ENCODE measurements at regions not wholly inside any gene's neighbourhood (a gene's known extent, or its start where the extent isn't known, plus 50 kb on each side); places are given as distances from the start of the nearest gene placed in this dataset.

DNA sequence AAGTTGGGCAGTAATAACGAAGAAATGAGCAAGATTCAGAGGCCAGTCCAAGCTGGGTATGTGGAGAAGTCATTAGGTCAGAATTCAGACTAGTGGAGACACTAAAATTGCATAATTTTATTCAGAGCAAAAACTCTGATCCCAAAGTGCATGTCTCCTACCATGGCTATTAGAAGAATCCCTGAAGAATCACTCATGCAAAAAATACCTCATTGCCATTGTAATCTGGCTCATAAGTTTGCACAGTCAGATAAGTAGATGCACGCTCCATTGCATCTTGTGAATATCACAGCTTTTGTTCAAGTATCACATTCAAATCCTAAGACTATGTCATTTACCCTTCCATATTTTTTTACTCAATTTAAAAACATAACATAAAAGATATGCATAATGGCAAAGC is 692.2 kb upstream of the KLHL29 start:
- H3K36me3 Mint-ChIP-seq (ENCODE audit: insufficient read depth in 2 of 2), result no peaks in the 10 kb centered on the region
- no peak for ATAC-seq (replicated peaks in 1 of 2)
- no peaks in the 10 kb centered on the region for H3K27me3 Mint-ChIP-seq (ENCODE audit: low read depth)
- no peak overlapping the region for H3K27ac Mint-ChIP-seq
- DNase-seq, result no peak
- H3K4me1 Mint-ChIP-seq (ENCODE audit: low read depth), result no peaks in the 10 kb centered on the region
- peaks cover 0 to 5% of the 10 kb centered on the region in 2 donors for H3K9me3 Mint-ChIP-seq
- H3K4me3 Mint-ChIP-seq, result no peak overlapping the region

- no peak overlapping the region for H3K4me3 Mint-ChIP-seq
- H3K27ac Mint-ChIP-seq, result no peak overlapping the region
- ATAC-seq (replicated peaks in 1 of 2) (no peak), DNase-seq (no peak)
- no peaks in the 10 kb centered on the region for H3K36me3 Mint-ChIP-seq (ENCODE audit: insufficient read depth in 2 of 2)
- H3K9me3 Mint-ChIP-seq, result peaks cover 0 to 2% of the 10 kb centered on the region in 2 donors
- H3K4me1 Mint-ChIP-seq (ENCODE audit: low read depth), result no peaks in the 10 kb centered on the region
- H3K27me3 Mint-ChIP-seq (ENCODE audit: low read depth), result no peaks in the 10 kb centered on the region
Observed at GRCh38 chr2:22694300-22694699, 690.7 kb upstream of the KLHL29 start.

DNA sequence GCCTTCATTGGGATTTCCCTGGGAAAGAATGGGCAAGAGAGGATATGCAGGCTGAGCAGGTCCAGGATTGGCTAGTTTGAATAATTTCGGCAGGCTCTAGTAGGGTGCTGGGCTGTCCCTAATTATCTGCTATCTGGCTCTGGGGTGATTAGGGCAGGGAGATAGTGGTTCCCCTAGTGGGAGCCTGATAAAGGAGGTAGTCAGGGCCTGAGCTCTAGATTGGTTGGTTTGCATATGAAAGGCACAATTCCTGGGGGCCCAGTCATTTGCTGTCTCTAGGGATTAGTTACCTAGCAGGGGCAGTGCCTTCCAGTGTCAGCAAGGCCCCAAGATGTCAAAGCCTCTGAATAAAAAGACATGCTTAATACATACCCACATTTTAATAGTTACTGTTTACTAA is 690.1 kb upstream of the KLHL29 start:
- Mint-ChIP-seq H3K27me3 (ENCODE audit: low read depth) (no peaks in the 10 kb centered on the region), H3K4me3 (no peak overlapping the region), H3K36me3 (ENCODE audit: insufficient read depth in 2 of 2) (no peaks in the 10 kb centered on the region), H3K4me1 (ENCODE audit: low read depth) (no peaks in the 10 kb centered on the region), H3K27ac (no peak overlapping the region), H3K9me3 (peaks cover 0 to 2% of the 10 kb centered on the region in 2 donors)
- ATAC-seq (replicated peaks in 1 of 2) (no peak), DNase-seq (no peak)

DNA sequence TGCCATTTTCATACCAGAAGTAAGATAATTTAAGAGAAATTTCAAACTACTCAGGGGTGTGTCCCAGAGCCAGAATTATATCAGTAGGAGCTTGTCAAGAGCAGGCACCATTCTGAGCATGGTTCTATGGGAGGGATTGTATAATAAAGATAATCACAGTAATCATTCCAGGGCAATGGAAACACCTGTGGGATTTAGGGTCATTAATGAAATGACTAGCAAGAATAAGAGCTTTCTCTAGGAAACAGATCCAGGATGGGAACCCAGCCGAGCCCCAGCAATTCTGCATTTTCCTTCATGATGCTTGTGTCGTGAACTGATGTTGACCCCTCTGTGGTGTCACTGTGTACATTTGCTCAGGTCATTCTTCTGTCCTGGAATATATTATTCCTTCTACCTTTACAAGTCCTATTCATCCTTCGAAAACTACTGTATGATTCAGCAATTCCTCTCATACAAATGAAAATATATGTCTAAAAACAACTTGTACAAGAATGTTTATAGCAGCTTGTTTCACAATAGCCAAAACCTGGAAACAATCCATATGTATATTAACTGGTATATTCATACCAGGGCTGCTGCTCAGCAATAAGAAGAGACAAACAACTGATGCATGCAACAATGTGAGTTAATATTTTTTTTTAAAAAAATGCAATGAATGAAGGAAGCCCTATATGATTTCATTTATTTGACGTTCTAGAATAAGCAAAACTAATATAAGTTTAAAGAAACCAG is 687.8 kb upstream of the KLHL29 start:
- Mint-ChIP-seq H3K27me3 (ENCODE audit: low read depth) (no peaks in the 10 kb centered on the region), H3K27ac (no peak overlapping the region), H3K4me3 (no peak overlapping the region), H3K4me1 (ENCODE audit: low read depth) (no peaks in the 10 kb centered on the region), H3K9me3 (peaks cover 0 to 2% of the 10 kb centered on the region in 2 donors), H3K36me3 (ENCODE audit: insufficient read depth in 2 of 2) (no peaks in the 10 kb centered on the region)
- DNase-seq (no peak), ATAC-seq (replicated peaks in 1 of 2) (no peak)

- Mint-ChIP-seq H3K27me3 (ENCODE audit: low read depth) (no peaks in the 10 kb centered on the region), H3K4me3 (no peak overlapping the region), H3K27ac (no peak overlapping the region), H3K4me1 (ENCODE audit: low read depth) (no peaks in the 10 kb centered on the region), H3K36me3 (ENCODE audit: insufficient read depth in 2 of 2) (peaks cover 0 to 2% of the 10 kb centered on the region in 2 donors), H3K9me3 (peaks cover 7 to 14% of the 10 kb centered on the region in 2 donors)
- ATAC-seq (replicated peaks in 1 of 2), result no peak
- DNase-seq, result no peak
Observed at GRCh38 chr2:22701561-22702160, 683.3 kb upstream of the KLHL29 start.

DNA sequence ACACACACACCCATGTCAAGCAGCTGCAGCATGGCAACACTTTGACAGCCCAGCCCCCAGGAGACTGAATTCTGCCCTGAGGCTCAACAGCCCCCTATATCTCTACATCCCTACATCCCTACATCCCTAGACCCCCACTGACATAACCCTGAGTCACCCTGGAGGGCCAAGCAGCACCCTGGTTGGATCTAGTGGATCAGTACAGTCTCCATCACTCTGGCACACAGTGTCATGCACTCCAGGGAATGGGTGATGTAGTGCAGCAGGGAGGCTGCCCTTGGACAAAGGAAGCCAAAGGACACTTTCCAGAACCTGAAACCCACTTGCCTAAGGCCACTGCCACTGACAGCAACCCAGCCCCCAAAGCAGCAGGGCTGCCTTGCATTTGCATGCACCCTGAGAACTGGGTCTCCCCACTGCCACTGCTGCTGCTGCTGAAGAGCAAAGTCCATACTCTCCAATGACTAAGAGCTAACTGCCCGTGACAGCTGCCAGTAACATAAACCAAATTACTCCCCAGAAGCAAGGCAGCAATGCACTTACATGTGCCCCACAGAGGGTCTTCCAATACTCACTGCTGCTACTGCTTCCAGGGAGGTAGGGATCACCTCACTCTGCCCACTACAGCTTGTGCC is 681.6 kb upstream of the KLHL29 start:
- H3K4me1 Mint-ChIP-seq (ENCODE audit: low read depth), result no peaks in the 10 kb centered on the region
- DNase-seq (no peak), ATAC-seq (replicated peaks in 1 of 2) (no peak)
- peaks cover 0 to 2% of the 10 kb centered on the region in 2 donors for H3K36me3 Mint-ChIP-seq (ENCODE audit: insufficient read depth in 2 of 2)
- no peak overlapping the region for H3K27ac Mint-ChIP-seq
- peaks cover 10 to 19% of the 10 kb centered on the region in 2 donors for H3K9me3 Mint-ChIP-seq
- no peak overlapping the region for H3K4me3 Mint-ChIP-seq
- no peaks in the 10 kb centered on the region for H3K27me3 Mint-ChIP-seq (ENCODE audit: low read depth)

GRCh38 chr2:22719396-22719795 is 665.6 kb upstream of the KLHL29 start:
- ATAC-seq (replicated peaks in 1 of 2), result no peak
- Mint-ChIP-seq H3K36me3 (ENCODE audit: insufficient read depth in 2 of 2) (no peaks in the 10 kb centered on the region), H3K9me3 (peaks cover 7 to 10% of the 10 kb centered on the region in 2 donors), H3K4me1 (ENCODE audit: low read depth) (no peaks in the 10 kb centered on the region), H3K27me3 (ENCODE audit: low read depth) (no peaks in the 10 kb centered on the region), H3K27ac (no peak overlapping the region), H3K4me3 (no peak overlapping the region)
- DNase-seq, result no peak

DNA sequence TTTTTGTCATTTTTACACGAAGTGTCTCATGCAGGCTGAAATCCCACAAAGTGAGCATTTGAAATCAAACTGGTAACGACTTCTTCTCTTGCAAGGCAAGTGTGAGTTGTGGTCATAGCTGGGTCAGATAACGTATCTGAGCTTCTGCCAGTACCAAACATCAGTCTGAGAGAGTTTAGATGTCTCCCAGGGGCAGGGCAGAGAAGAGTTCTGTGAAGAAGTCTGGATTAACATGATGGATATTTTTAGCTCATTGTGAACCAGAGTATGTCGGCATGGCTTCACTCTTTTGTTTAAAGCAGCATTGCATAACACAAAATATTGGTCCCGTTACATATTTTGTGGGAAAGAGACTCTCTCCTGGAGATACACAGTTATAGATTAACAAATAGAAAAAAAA is 655.5 kb upstream of the KLHL29 start:
- ATAC-seq (replicated peaks in 1 of 2) (no peak), DNase-seq (no peak)
- no peak overlapping the region for H3K27ac Mint-ChIP-seq
- no peaks in the 10 kb centered on the region for H3K36me3 Mint-ChIP-seq (ENCODE audit: insufficient read depth in 2 of 2)
- H3K9me3 Mint-ChIP-seq, result peaks cover 6 to 7% of the 10 kb centered on the region in 2 donors
- H3K27me3 Mint-ChIP-seq (ENCODE audit: low read depth), result no peaks in the 10 kb centered on the region
- no peak overlapping the region for H3K4me3 Mint-ChIP-seq
- H3K4me1 Mint-ChIP-seq (ENCODE audit: low read depth), result no peaks in the 10 kb centered on the region

DNA sequence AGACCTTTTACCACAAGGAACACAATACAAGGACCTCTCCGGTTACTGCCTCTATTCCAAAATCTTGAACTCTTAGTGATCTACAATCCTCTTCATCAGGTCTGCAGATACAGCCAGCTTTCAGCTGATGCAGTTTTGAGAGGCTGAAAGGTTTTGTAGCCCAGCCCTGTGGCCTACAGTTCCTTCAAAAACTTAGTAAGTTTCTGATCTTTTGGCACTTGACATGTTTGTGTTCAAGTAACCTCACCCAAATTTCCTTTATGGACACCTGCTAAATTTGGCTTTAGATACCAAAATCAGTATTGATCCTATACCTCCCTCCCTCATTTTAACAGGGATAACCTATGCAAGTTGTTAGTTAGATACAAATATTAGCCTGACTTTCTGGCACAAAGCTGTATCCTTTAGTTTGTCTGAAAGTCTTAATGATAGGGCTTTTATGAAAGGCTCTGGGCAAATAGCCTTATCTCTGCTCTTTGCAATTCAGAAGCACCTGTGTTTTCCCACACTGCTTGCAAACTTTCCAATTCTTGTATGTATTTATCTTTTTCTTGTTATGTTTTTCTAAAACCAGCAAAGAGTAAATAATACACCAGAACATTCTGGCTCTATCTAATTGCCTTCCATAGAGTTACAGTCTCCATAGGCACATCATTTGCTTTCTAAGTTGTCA is 650.5 kb upstream of the KLHL29 start:
- no peaks in the 10 kb centered on the region for H3K27me3 Mint-ChIP-seq (ENCODE audit: low read depth)
- H3K36me3 Mint-ChIP-seq (ENCODE audit: insufficient read depth in 2 of 2), result no peaks in the 10 kb centered on the region
- no peaks in the 10 kb centered on the region for H3K4me1 Mint-ChIP-seq (ENCODE audit: low read depth)
- ATAC-seq (replicated peaks in 1 of 2), result no peak
- H3K4me3 Mint-ChIP-seq, result no peak overlapping the region
- no peak for DNase-seq
- H3K27ac Mint-ChIP-seq, result no peak overlapping the region
- peaks cover 2 to 9% of the 10 kb centered on the region in 2 donors for H3K9me3 Mint-ChIP-seq

- Mint-ChIP-seq H3K4me1 (ENCODE audit: low read depth) (no peaks in the 10 kb centered on the region), H3K27me3 (ENCODE audit: low read depth) (no peaks in the 10 kb centered on the region), H3K36me3 (ENCODE audit: insufficient read depth in 2 of 2) (no peaks in the 10 kb centered on the region), H3K27ac (no peak overlapping the region), H3K9me3 (peaks cover 0 to 6% of the 10 kb centered on the region in 2 donors), H3K4me3 (no peak overlapping the region)
- DNase-seq (no peak), ATAC-seq (replicated peaks in 1 of 2) (no peak)
Observed at GRCh38 chr2:22737144-22737543, 647.8 kb upstream of the KLHL29 start.

DNA sequence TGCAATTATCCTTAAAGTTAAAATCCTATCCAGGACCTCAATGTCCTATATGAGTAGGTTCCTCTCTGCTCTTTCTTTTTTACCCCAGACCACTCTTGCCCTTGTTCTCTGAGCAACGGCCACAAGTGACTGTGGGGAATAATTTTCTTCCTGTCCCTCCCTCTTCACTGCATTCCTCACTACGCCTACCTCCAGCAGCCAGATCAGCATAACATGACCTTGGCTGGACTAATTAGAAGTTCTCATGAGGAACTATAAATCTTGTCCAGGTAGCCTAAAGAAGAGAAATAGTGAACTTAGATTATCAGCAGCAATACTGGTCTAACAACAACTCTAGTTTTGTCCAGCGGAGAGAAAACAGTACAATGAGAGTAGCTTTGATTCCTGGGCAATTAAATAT is 643.8 kb upstream of the KLHL29 start:
- ATAC-seq (replicated peaks in 1 of 2) (no peak), DNase-seq (no peak)
- Mint-ChIP-seq H3K36me3 (ENCODE audit: insufficient read depth in 2 of 2) (no peaks in the 10 kb centered on the region), H3K9me3 (peaks cover 0 to 12% of the 10 kb centered on the region in 2 donors), H3K4me3 (no peak overlapping the region), H3K27ac (no peak overlapping the region), H3K27me3 (ENCODE audit: low read depth) (no peaks in the 10 kb centered on the region), H3K4me1 (ENCODE audit: low read depth) (no peaks in the 10 kb centered on the region)

DNA sequence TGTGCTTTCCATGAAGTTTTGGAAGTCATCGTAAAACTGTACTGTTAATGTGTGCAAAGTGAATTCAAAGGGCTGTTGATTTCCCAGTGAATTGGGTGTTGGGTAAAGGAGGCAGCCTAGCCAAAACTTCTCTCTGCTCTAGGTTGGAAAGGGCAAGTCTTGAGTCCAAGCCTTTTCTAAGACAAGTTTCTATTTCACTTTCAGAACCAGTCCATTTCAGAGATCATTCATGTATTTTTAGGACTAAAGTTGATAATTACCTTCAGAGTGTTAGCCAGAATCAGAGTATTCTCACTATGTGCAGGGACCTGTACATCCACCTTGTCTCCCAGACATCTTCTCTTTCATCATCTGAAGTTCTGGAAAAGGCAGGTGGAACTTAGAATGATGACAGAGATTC is 636.1 kb upstream of the KLHL29 start:
- no peaks in the 10 kb centered on the region for H3K4me1 Mint-ChIP-seq (ENCODE audit: low read depth)
- DNase-seq, result no peak

DNA sequence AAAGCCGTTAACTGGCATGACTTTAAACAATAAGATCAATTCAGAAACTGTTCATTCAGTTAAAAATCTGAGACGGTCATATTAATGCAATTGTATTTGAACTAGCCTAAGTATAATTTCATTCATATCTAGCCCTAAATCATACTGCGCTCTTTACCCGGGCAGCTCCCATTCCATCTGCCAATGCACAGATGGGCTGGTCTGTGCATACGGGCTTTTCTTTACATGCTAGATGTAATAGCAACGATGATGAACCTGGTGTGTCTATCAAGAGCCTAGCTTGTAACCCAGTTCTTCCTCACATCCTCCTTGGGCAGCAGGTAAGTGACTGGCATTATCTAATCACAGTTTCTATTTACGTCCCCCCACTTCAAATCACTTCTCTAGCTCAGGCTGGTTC is 631.5 kb upstream of the KLHL29 start:
- ATAC-seq (replicated peaks in 1 of 2) (no peak), DNase-seq (no peak)
- H3K27ac Mint-ChIP-seq, result no peak overlapping the region
- no peak overlapping the region for H3K4me3 Mint-ChIP-seq
- H3K9me3 Mint-ChIP-seq, result peaks cover 4 to 13% of the 10 kb centered on the region in 2 donors
- H3K4me1 Mint-ChIP-seq (ENCODE audit: low read depth), result no peaks in the 10 kb centered on the region
- H3K36me3 Mint-ChIP-seq (ENCODE audit: insufficient read depth in 2 of 2), result no peaks in the 10 kb centered on the region
- no peaks in the 10 kb centered on the region for H3K27me3 Mint-ChIP-seq (ENCODE audit: low read depth)

More for the DNA sequence above, 636.1 kb upstream of the KLHL29 start:
- H3K4me3 Mint-ChIP-seq, result no peak overlapping the region
- no peak for ATAC-seq (replicated peaks in 1 of 2)
- no peaks in the 10 kb centered on the region for H3K36me3 Mint-ChIP-seq (ENCODE audit: insufficient read depth in 2 of 2)
- no peaks in the 10 kb centered on the region for H3K27me3 Mint-ChIP-seq (ENCODE audit: low read depth)
- H3K27ac Mint-ChIP-seq, result no peak overlapping the region
- H3K9me3 Mint-ChIP-seq, result peaks cover 2 to 7% of the 10 kb centered on the region in 2 donors

Measured in activated T-cell treated with anti-CD3 and anti-CD28 coated beads, Interleukin-2, amount 50 U/mL, for 72 hours (primary cell).